H1 (cell line): ENCODE measurements at regions not wholly inside any gene's neighbourhood (a gene's known extent, or its start where the extent isn't known, plus 50 kb on each side); places are given as distances from the start of the nearest gene placed in this dataset.

Source experiments
- CTCF ChIA-PET: fragments of 300-600 bp; sonication (Branson Sonifier 250); formaldehyde crosslinking; loops from one replicate; lab custom pipeline; 2021; ENCODE audit not compliant: partially characterized antibody; lab: Charles Lee
- POLR2A ChIA-PET: fragments of 300-600 bp; sonication (Branson Sonifier 250); formaldehyde crosslinking; loops from one replicate; lab custom pipeline; 2021; ENCODE audit warnings: inconsistent platforms; ENCODE audit not compliant: partially characterized antibody; lab: Charles Lee
- DNase-seq, 2 experiments: peaks; one replicate each; pipeline versions ENCODE4 v3.0.0 to v3.0.0-alpha.2; 2010 to 2022; ENCODE audit warnings: low spot score in 2 of 2, low read depth in 1 of 2, mixed read lengths in 1 of 2
- FAIRE-seq: peaks from 2 replicates; lab custom pipeline; 2011; peaks lifted over from hg19 to GRCh38; lab: Jason Lieb, UNC
- H2AFZ ChIP-seq: 2 replicates; pipeline ENCODE4 v1.8.1; 2012; ENCODE audit warnings: low read length, inconsistent platforms
- H2AK5ac ChIP-seq: 2 replicates; pipeline ENCODE4 v1.6.1; 2013; ENCODE audit warnings: low read depth, low read length
- H2BK120ac ChIP-seq: replicated peaks from 2 replicates; pipeline ENCODE3; 2013; ENCODE audit warnings: low read depth, low read length, inconsistent platforms
- H2BK12ac ChIP-seq: 2 replicates; pipeline ENCODE4 v1.6.1; 2013; ENCODE audit warnings: low read depth, low read length
- H2BK15ac ChIP-seq: 2 replicates; pipeline ENCODE4 v1.6.1; 2013; ENCODE audit warnings: low read length
- H2BK20ac ChIP-seq: 2 replicates; pipeline ENCODE4 v1.6.1; 2013; ENCODE audit warnings: low read length
- H2BK5ac ChIP-seq: 2 replicates; pipeline ENCODE4 v1.6.1; 2013; ENCODE audit warnings: low read depth, low read length
- H3K14ac ChIP-seq: 2 replicates; pipeline ENCODE4 v1.6.1; 2013; ENCODE audit warnings: inconsistent platforms; ENCODE audit not compliant: insufficient read length
- H3K18ac ChIP-seq: 2 replicates; pipeline ENCODE4 v1.6.1; 2013; ENCODE audit warnings: low read length; ENCODE audit errors: extremely low read depth
- H3K23ac ChIP-seq: 2 replicates; pipeline ENCODE4 v1.6.1; 2013; ENCODE audit warnings: inconsistent platforms; ENCODE audit not compliant: insufficient read length
- H3K23me2 ChIP-seq: 2 replicates; pipeline ENCODE4 v1.6.1; 2013; ENCODE audit warnings: low read depth, low read length
- H3K27ac ChIP-seq: 2 replicates; pipeline ENCODE4 v1.6.1; 2011; ENCODE audit warnings: low read depth, low read length, inconsistent platforms
- H3K27me3 ChIP-seq, 4 experiments: replicated peaks in 1 of 4; 1 replicate in 1 of 4; 2 replicates in 3 of 4; pipeline versions ENCODE4 v1.6.1 to v1.8.1; 2011 to 2013; ENCODE audit warnings: low read length in 3 of 4, mild to moderate bottlenecking in 3 of 4, inconsistent platforms in 2 of 4, mixed read lengths in 2 of 4, moderate library complexity in 1 of 4; ENCODE audit not compliant: control insufficient read depth in 3 of 4, insufficient read depth in 3 of 4; ENCODE audit errors: extremely low read depth in 1 of 4
- H3K36me3 ChIP-seq, 4 experiments: 2 replicates each; pipeline versions ENCODE4 v1.6.1 to v1.8.1; 2011 to 2013; ENCODE audit warnings: mild to moderate bottlenecking in 4 of 4, low read length in 3 of 4, moderate library complexity in 2 of 4, control low read depth in 1 of 4, inconsistent platforms in 1 of 4; ENCODE audit not compliant: insufficient read depth in 4 of 4, control insufficient read depth in 2 of 4
- H3K4ac ChIP-seq: replicated peaks from 2 replicates; pipeline ENCODE3; 2013; ENCODE audit warnings: low read length, low read depth, mixed read lengths, inconsistent platforms; ENCODE audit not compliant: insufficient read length
- H3K4me1 ChIP-seq, 4 experiments: replicated peaks in 1 of 4; 1 replicate in 1 of 4; 2 replicates in 3 of 4; pipeline versions ENCODE4 v1.6.1 to v1.8.1; 2011 to 2013; ENCODE audit warnings: low read length in 3 of 4, inconsistent platforms in 2 of 4, mixed read lengths in 1 of 4; ENCODE audit not compliant: insufficient read depth in 4 of 4, control insufficient read depth in 3 of 4
- H3K4me2 ChIP-seq, 2 experiments: 2 replicates each; pipeline versions ENCODE4 v1.6.1 to v1.8.1; 2011 to 2013; ENCODE audit warnings: low read depth in 2 of 2, low read length in 2 of 2, control low read depth in 1 of 2, inconsistent platforms in 1 of 2, mild to moderate bottlenecking in 1 of 2; ENCODE audit not compliant: insufficient read depth in 1 of 2
- H3K4me3 ChIP-seq, 4 experiments: fragments of 200-600, 300-600 bp in 1 of 4; sonication (generic), shearing (Covaris generic), sonication (Bioruptor Twin) in 1 of 4; 2 replicates each; pipeline versions ENCODE4 v1.5.1 to v1.8.1; 2011 to 2016; ENCODE audit warnings: low read length in 4 of 4, low read depth in 3 of 4, control low read depth in 2 of 4, inconsistent platforms in 2 of 4, mild to moderate bottlenecking in 2 of 4, mixed read lengths in 1 of 4, moderate library complexity in 1 of 4; ENCODE audit not compliant: insufficient read depth in 2 of 4; ENCODE audit errors: extremely low read depth in 1 of 4
- H3K56ac ChIP-seq: replicated peaks from 2 replicates; pipeline ENCODE3; 2013; ENCODE audit warnings: low read depth, mild to moderate bottlenecking, mixed read lengths, low read length, inconsistent platforms; ENCODE audit not compliant: insufficient read length
- H3K79me1 ChIP-seq: 2 replicates; pipeline ENCODE4 v1.6.1; 2013; ENCODE audit warnings: low read depth, low read length, control low read depth
- H3K79me2 ChIP-seq, 2 experiments: 2 replicates each; pipeline versions ENCODE4 v1.6.1 to v1.8.1; 2012 to 2013; ENCODE audit warnings: low read length in 2 of 2, mild to moderate bottlenecking in 2 of 2, inconsistent platforms in 1 of 2; ENCODE audit not compliant: insufficient read depth in 2 of 2, control insufficient read depth in 1 of 2
- H3K9ac ChIP-seq, 4 experiments: replicated peaks in 1 of 4; 1 replicate in 1 of 4; 2 replicates in 3 of 4; pipeline versions ENCODE4 v1.6.1 to v1.8.1; 2011 to 2013; ENCODE audit warnings: low read depth in 3 of 4, low read length in 3 of 4, control low read depth in 2 of 4, mild to moderate bottlenecking in 2 of 4, moderate library complexity in 2 of 4, inconsistent platforms in 1 of 4; ENCODE audit errors: extremely low read depth in 1 of 4
- H3K9me3 ChIP-seq, 2 experiments: 2 replicates each; pipeline versions ENCODE4 v1.6.1 to v1.8.1; 2012 to 2013; ENCODE audit warnings: mild to moderate bottlenecking in 2 of 2, moderate library complexity in 2 of 2, control low read depth in 1 of 2, inconsistent platforms in 1 of 2, low read depth in 1 of 2, low read length in 1 of 2, mixed read lengths in 1 of 2; ENCODE audit not compliant: insufficient read depth in 2 of 2
- H4K20me1 ChIP-seq, 2 experiments: replicated peaks in 1 of 2; 2 replicates each; pipeline versions ENCODE3 to v1.8.1; 2011 to 2013; ENCODE audit warnings: inconsistent platforms in 2 of 2, low read length in 2 of 2, mild to moderate bottlenecking in 1 of 2; ENCODE audit not compliant: insufficient read depth in 2 of 2, control insufficient read depth in 1 of 2
- H4K5ac ChIP-seq: 2 replicates; pipeline ENCODE4 v1.6.1; 2013; ENCODE audit warnings: low read length, low read depth, mixed read lengths, inconsistent platforms; ENCODE audit not compliant: insufficient read length
- H4K8ac ChIP-seq: 2 replicates; pipeline ENCODE4 v1.8.0; 2013; ENCODE audit warnings: mild to moderate bottlenecking, moderate library complexity, low read length, inconsistent platforms; ENCODE audit not compliant: insufficient read depth; ENCODE audit errors: extremely low read depth
- H4K91ac ChIP-seq: replicated peaks from 2 replicates; pipeline ENCODE3; 2013; ENCODE audit warnings: low read length, mixed read lengths, inconsistent platforms; ENCODE audit not compliant: insufficient read length
- GABPA ChIP-seq: IDR thresholded peaks from 2 replicates; pipeline ENCODE4 v1.6.1; 2011; ENCODE audit warnings: mild to moderate bottlenecking, low read length, moderate library complexity, borderline replicate concordance; ENCODE audit not compliant: insufficient read depth
- POLR2A ChIP-seq, 2 experiments: IDR thresholded peaks; 1 replicate in 1 of 2; 2 replicates in 1 of 2; pipeline ENCODE4 v1.6.1; 2011; ENCODE audit warnings: low read depth in 2 of 2, low read length in 2 of 2, mild to moderate bottlenecking in 2 of 2; ENCODE audit errors: control extremely low read depth in 1 of 2
- POLR2AphosphoS5 ChIP-seq: IDR thresholded peaks from 2 replicates; pipeline ENCODE4 v1.6.1; 2011; ENCODE audit warnings: low read depth, low read length
- SRF ChIP-seq: IDR thresholded peaks from 2 replicates; pipeline ENCODE4 v1.6.1; 2011; ENCODE audit warnings: mild to moderate bottlenecking, low read depth, low read length, moderate library complexity
- TAF1 ChIP-seq: IDR thresholded peaks from 2 replicates; pipeline ENCODE4 v1.6.1; 2011; ENCODE audit warnings: mild to moderate bottlenecking, low read depth, low read length
- TF ChIP-seq, protein P1 (sequence below): IDR thresholded peaks from 2 replicates; pipeline ENCODE4 v1.6.1; 2011; ENCODE audit warnings: low read length, improper control_type of control experiment

- H2AFZ ChIP-seq, result no peak overlapping the region
- no peak overlapping the region for H3K4ac ChIP-seq
- no peaks in the 10 kb centered on the region; a peak in 1 of 7 replicates for H3K4me1 ChIP-seq
- H4K20me1 ChIP-seq, result no peaks in the 10 kb centered on the region
- DNase-seq, result no peak
- H3K79me1 ChIP-seq, result no peaks in the 10 kb centered on the region
- no peak overlapping the region for H3K56ac ChIP-seq
- no peak overlapping the region for H3K4me3 ChIP-seq
- FAIRE-seq, result no peak
- no peak overlapping the region for H2BK15ac ChIP-seq
- no peak overlapping the region for H3K4me2 ChIP-seq
- H3K23me2 ChIP-seq, result no peaks in the 10 kb centered on the region; the same call in 1 of the 2 replicates
- H2BK5ac ChIP-seq, result no peak overlapping the region
- no peak overlapping the region for H4K91ac ChIP-seq
- H3K14ac ChIP-seq, result no peak overlapping the region
- H2BK12ac ChIP-seq, result no peak overlapping the region
- no peak overlapping the region for H3K18ac ChIP-seq
- no peak overlapping the region for H2BK20ac ChIP-seq
- no peak overlapping the region for H3K9ac ChIP-seq
- H4K5ac ChIP-seq, result no peak overlapping the region
- no peaks in the 10 kb centered on the region for H3K79me2 ChIP-seq
- H3K23ac ChIP-seq, result no peak overlapping the region
- H3K9me3 ChIP-seq, result no peaks in the 10 kb centered on the region
- POLR2A ChIA-PET, result no interaction called here
- no peaks in the 10 kb centered on the region for H3K27me3 ChIP-seq
- CTCF ChIA-PET, result no interaction called here
- no peak overlapping the region for H4K8ac ChIP-seq
- no peak overlapping the region for H2BK120ac ChIP-seq
- H2AK5ac ChIP-seq, result no peak overlapping the region
- no peak overlapping the region for H3K27ac ChIP-seq
- TF ChIP-seq POLR2A (IDR thresholded peaks at IDR 0.05; ENCODE audit: control extremely low read depth in 1 of 2, low read depth in 2 of 2, low read length in 2 of 2), result no peak
- TF ChIP-seq SRF, result no peak
- no peak for TF ChIP-seq TAF1
- TF ChIP-seq, protein P1, sequence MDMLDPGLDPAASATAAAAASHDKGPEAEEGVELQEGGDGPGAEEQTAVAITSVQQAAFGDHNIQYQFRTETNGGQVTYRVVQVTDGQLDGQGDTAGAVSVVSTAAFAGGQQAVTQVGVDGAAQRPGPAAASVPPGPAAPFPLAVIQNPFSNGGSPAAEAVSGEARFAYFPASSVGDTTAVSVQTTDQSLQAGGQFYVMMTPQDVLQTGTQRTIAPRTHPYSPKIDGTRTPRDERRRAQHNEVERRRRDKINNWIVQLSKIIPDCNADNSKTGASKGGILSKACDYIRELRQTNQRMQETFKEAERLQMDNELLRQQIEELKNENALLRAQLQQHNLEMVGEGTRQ, result no peak
- no peak for TF ChIP-seq POLR2AphosphoS5
- no peak for TF ChIP-seq GABPA
- H3K36me3 ChIP-seq, result no peaks in the 10 kb centered on the region
These were observed 341.6 kb upstream of the PIK3R1 start for GRCh38 chr5:67873935-67874334.
